GM19397 (cell line): ENCODE measurements at regions not wholly inside any gene's neighbourhood (a gene's known extent, or its start where the extent isn't known, plus 50 kb on each side); places are given as distances from the start of the nearest gene placed in this dataset.
"Not testable (repeated sequence)": the region's sequence is repeated elsewhere in the genome, so short reads cannot be mapped to it uniquely, and the experiment has no call there.

ENCODE experiments used
- ATAC-seq: cut with Tn5 transposase; IDR thresholded peaks from one replicate; pipeline ENCODE4 v1.9.1; 2021; ENCODE audit warnings: mild to moderate bottlenecking, moderate library complexity; ENCODE audit not compliant: unreplicated experiment

DNA sequence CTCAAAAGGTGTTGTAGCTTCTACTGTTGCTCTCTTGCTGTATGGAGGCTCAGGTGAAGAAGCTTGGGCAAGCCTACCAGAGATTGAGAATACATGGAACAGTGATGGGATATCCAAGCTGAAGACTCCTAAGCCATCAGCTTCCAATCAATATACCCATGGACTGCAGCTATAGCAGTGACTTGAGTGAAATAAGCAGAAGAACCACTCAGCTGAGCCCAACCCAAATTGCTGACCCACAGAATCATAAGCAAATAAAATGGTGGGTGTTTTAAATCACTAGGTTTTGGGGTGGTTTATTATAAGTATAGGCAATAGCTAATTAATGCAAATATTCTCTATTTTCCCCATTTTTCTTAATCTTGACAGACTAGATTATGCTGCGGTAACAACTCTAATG, 147.7 kb upstream of the SALL1 start:
- no peak for ATAC-seq

GRCh38 chr16:51290442-51291285, 139.6 kb upstream of the SALL1 start:
- ATAC-seq = no peak

- no peak for ATAC-seq
These were observed 138.3 kb upstream of the SALL1 start for GRCh38 chr16:51289336-51289735.

- no peak for ATAC-seq
These were observed 136.2 kb upstream of the SALL1 start for GRCh38 chr16:51287121-51287755.

GRCh38 chr16:51286272-51286671, 135.2 kb upstream of the SALL1 start:
- no peak for ATAC-seq

GRCh38 chr16:51276336-51276735, 125.3 kb upstream of the SALL1 start:
- ATAC-seq = no peak

DNA sequence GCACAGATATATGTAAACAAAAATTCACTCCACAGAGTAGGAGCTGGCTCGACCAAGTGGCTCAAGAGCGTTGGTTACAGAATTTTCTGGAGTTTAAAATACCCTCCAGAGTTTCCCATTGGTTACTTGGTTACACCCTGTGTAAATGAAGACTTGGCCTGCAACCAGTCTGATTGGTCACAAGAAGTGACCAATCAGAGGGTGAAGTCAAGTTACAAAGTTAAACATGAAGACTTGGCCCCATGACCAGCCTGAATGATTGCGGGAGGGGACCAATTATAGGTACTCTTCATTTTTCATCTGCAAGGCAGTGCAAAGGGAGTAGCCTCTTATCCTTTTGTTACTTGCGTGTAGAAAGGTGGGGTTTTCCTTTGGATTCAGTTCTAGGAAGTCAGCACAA, 121.3 kb upstream of the SALL1 start:
- no peak for ATAC-seq

DNA sequence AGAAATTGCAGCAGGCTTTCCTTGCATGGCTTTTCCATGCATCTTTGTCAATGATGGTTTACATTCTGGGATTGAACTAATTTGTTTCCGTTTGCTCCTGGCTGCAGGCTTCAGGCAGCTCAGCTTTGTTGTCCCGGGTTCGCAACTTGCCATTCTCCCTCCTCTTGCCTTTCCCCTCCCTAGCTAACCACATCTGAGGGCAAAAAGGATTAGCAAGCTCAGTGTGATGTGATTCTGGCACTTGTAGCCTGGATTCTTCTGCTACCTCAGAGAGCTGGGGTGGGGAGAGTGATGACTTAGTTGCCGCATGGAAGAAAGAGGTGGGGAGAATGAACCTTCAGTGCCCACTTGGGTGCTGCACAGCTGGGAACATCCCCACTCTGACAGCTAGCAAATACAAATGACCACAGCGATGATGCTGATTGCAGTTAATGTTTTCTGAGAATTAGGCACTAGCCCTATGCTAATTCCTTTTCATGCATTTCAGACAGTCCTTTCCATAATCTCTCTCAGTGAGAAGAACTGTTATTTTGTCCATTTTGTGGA, 120.2 kb upstream of the SALL1 start:
- ATAC-seq = no peak

DNA sequence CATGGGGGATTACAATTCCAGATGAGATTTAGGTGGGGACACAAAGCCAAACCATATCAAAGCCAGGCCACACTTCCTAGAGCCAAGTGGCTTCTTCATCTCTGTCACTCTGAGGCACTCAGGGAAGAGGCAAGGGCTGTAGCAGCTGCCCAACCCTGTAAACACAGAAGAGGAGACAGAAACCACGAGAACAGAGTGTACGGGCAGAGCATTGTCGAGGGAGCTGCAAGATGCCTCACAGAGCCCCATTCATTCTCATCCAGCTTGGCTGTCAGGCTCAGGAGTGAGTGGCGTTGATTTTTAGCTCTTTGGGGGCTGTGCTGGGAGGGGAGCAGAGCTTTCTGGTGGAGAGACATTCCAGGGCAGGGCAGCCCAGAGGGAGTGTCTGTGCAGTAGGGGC, 117.2 kb upstream of the SALL1 start:
- ATAC-seq = no peak

- no peak for ATAC-seq
These were observed 116.6 kb upstream of the SALL1 start for GRCh38 chr16:51267681-51268080.

- ATAC-seq = no peak
These were observed 111.4 kb upstream of the SALL1 start for GRCh38 chr16:51262428-51262827.

DNA sequence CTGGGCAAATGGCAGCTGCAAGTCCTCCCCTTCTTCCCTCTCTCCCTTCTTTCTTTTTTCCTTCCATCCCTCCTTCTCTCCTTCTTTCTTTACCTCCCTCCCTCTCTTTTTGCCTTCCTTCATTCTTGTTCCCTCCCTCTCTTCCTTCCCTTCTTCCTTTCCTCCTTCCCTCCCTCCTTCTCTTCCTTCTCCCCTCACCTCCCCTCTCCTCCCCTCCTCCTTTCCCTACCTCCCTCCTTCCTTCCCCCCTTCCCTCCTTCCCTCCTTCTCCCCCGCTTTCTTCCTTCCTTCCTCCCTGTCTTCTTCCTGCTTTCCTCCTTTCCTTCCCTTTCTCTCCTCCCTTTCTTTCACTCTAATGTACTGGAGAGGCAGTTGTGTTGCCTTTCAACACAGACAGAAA, 110.8 kb upstream of the SALL1 start:
- ATAC-seq = no peak

DNA sequence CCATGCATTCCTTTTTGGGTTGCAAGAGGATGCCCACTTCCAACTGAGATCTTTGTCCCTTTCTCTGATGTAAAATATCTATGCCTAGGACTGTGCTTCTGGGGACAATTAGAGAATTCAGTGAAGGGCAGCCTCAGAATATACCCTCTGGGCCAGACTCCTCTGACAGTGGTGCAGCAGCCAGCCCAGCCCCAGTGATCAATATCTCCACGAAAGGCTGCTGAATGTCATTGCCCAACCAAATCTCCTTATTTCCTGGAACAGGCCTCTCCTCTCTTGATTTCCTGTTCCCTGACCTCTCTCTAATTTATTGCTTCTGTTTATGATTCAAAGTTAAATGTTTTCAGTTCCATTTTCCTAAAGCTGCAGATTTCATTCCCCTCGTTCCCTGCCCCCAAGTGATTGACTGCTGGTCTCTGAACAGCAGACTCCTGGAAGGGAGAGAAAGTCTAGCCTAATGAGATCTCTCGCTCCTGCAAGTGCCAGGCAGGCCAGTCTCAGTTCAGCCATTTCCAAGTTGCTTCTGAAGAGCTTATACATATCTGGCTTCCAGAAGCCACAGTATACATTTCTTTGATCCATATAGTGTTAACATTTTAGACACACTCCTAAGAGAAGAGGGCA, 104.4 kb upstream of the SALL1 start:
- ATAC-seq = no peak

DNA sequence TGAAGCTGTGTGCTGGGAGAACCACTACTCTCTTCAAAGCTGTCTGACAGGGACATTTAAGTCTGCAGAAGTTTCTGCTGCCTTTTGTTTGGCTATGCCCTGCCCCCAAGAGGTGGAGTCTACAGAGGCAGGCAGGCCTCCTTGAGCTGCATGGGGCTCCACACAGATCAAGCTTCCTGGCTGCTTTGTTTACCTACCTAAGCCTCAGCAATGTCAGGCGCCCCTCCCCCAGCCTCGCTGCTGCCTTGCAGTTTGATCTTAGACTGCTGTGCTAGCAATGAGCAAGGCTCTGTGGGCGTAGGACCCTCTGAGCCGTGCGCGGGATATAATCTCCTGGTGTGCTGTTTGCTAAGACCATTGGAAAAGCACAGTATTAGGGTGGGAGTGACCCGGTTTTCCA, 103.3 kb upstream of the SALL1 start:
- not testable (repeated sequence) for ATAC-seq

- no peak for ATAC-seq
These were observed 97.1 kb upstream of the SALL1 start for GRCh38 chr16:51248217-51248616.

- ATAC-seq = no peak
These were observed 94.6 kb upstream of the SALL1 start for GRCh38 chr16:51245658-51245995.

GRCh38 chr16:51244887-51245657, 94.0 kb upstream of the SALL1 start:
- ATAC-seq = no peak

DNA sequence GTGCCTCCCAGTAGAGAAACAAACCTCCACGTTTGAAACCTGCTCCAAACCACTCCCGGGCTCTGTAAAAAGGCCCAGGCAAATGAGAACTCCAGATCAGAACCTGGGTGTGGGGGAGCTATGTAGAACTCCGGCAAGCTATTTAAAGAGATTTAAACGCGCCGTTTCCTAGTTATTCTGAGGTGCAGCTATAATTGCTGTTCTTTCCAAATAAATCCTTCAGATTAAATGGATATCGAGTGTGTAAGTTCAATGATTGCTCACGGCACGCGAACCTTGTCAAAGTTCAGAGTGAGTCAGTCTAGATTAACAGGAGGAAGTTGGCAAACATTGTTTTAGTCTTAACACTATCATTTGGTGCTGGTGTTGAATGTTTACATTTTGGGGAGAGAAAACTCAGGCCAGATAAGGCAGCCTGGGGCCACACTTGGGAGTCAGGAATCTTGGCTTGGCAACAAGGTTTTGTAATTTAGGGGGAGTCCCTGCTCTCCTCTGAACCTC, 92.9 kb upstream of the SALL1 start:
- no peak for ATAC-seq

DNA sequence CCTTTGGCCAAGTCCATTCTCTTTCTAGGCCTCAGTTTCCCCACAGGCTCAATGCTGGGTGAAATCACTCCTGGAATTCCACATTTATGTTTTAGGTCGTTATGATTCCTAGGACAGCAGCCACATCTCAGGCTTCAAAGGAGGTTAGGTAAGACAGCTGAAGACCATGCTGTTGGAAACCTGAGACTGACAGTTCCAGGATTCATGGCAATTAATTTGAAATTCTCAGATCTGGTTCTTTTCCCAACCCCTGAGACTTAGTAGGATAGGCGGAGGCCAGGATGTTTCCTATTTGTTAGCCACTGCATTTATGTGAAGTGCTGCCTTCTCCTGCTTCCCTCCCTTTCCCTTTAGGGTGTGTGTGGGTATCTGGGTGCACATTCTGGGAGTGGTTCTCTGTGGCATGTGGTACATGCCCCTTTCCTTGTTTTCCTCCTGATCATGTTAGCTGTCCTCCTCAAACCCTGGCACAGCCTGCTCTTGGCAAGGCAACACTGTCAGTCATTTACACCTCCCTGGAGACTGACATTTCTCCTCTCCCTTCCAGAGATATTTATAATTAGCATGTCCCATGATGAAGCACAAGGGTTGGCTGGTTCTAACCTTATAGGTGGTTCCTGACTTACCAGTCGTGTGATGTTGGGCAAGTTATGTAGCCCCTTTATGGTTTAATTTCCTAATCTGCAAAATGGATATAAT, 91.4 kb upstream of the SALL1 start:
- ATAC-seq = no peak

GRCh38 chr16:51239196-51239595, 88.1 kb upstream of the SALL1 start:
- no peak for ATAC-seq
